ENCODE measurements at regions not wholly inside any gene's neighbourhood (a gene's known extent, or its start where the extent isn't known, plus 50 kb on each side); places are given as distances from the start of the nearest gene placed in this dataset.

DNA sequence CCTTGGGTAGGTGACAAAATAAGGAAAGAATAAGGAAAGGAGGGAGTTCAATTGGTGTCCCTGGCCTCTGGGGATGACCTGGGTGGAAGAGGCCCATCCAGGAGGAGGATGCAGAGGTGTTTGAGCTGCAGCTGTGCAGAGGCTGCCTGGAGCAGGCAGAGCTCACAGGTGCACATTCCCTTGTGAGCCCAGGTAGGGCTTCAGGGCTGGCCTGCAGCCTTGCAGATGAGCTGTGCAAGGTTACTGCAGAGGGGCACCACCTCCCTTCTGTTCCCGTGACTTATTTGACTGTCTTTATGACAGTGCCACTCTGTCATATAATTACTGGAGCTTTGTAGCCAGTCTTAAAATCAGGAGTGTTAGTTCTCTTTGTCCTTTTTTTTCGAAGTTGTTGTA lies 263.2 kb upstream of the HS6ST1 start:
- Mint-ChIP-seq H3K4me3 (ENCODE audit: unreplicated experiment) (no peak overlapping the region), H3K9me3 (ENCODE audit: unreplicated experiment) (no peaks in the 10 kb centered on the region), H3K4me1 (ENCODE audit: low read depth, unreplicated experiment) (no peaks in the 10 kb centered on the region), H3K27me3 (ENCODE audit: insufficient read depth, unreplicated experiment) (peaks cover 2% of the 10 kb centered on the region), H3K27ac (ENCODE audit: unreplicated experiment) (no peak overlapping the region), H3K36me3 (ENCODE audit: insufficient read depth, unreplicated experiment) (peaks cover 5% of the 10 kb centered on the region)
- CTCF ChIA-PET, result no interaction called here
- Histone ChIP-seq H3K4me1 (peaks cover 12% of the 10 kb centered on the region), H3K4me3 (ENCODE audit: low read depth, low read length) (no peak overlapping the region), H3K36me3 (ENCODE audit: control insufficient read depth, insufficient read depth, low read length) (no peaks in the 10 kb centered on the region), H3K9me3 (no peaks in the 10 kb centered on the region), H3K27me3 (replicated peaks; ENCODE audit: control insufficient read depth, insufficient read depth, low read length) (no peaks in the 10 kb centered on the region)
- intact Hi-C loops (cut with micrococcal nuclease; ENCODE audit: unreplicated experiment), result no loop called here
- no peak for DNase-seq
- POLR2A ChIA-PET, result interaction anchor here (0.6 kb wide), 1 partner anchor 115 kb away, joined by 3 read pairs; no protein-coding TSS in a partner anchor
- TF ChIP-seq, protein P1, sequence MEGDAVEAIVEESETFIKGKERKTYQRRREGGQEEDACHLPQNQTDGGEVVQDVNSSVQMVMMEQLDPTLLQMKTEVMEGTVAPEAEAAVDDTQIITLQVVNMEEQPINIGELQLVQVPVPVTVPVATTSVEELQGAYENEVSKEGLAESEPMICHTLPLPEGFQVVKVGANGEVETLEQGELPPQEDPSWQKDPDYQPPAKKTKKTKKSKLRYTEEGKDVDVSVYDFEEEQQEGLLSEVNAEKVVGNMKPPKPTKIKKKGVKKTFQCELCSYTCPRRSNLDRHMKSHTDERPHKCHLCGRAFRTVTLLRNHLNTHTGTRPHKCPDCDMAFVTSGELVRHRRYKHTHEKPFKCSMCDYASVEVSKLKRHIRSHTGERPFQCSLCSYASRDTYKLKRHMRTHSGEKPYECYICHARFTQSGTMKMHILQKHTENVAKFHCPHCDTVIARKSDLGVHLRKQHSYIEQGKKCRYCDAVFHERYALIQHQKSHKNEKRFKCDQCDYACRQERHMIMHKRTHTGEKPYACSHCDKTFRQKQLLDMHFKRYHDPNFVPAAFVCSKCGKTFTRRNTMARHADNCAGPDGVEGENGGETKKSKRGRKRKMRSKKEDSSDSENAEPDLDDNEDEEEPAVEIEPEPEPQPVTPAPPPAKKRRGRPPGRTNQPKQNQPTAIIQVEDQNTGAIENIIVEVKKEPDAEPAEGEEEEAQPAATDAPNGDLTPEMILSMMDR (IDR thresholded peaks at IDR 0.05; ENCODE audit: insufficient read depth in 1 of 2, low read depth in 1 of 2, low read length in 1 of 2, severe bottlenecking in 1 of 2, unreplicated experiment in 1 of 2), result no peak
- BruUV-seq (replicated peaks), result no TSS peak

DNA sequence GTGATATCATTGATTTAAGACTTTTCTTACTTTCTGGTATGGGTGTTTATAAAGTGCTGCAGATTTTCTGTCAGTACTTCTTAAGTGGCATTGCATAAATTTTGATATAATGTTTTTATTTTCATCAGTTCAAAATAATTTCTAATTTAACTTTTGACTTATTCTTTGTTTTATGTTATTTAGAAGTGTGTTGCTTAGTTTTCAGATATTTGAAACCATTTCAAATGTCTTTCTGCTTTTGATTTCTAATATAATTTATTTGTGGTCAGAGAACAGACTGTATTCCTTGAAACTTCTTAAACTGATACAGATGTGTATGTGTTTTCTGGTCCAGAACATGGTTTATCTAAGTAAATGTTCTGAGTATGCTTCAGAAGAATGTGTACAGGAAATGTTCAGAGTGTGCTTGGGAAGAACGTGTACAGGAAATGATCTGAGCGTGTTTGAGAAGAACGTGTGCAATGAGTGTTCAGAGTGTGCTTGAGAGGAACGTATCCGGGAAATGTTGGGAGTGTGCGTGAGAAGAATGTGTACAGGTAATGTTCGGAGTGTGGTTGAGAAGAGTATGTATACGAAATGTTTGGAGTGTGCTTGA lies 265.7 kb upstream of the HS6ST1 start:
- Mint-ChIP-seq H3K27ac (ENCODE audit: unreplicated experiment) (no peak overlapping the region), H3K4me1 (ENCODE audit: low read depth, unreplicated experiment) (no peaks in the 10 kb centered on the region), H3K4me3 (ENCODE audit: unreplicated experiment) (no peak overlapping the region), H3K9me3 (ENCODE audit: unreplicated experiment) (no peaks in the 10 kb centered on the region), H3K36me3 (ENCODE audit: insufficient read depth, unreplicated experiment) (peaks cover 5% of the 10 kb centered on the region), H3K27me3 (ENCODE audit: insufficient read depth, unreplicated experiment) (peaks cover 2% of the 10 kb centered on the region)
- Histone ChIP-seq H3K4me1 (0 out of 2 replicates have a peak, but pooled peaks cover under 1% of the 10 kb centered on the region), H3K4me3 (ENCODE audit: low read depth, low read length) (no peak overlapping the region), H3K9me3 (no peaks in the 10 kb centered on the region), H3K36me3 (ENCODE audit: control insufficient read depth, insufficient read depth, low read length) (no peaks in the 10 kb centered on the region), H3K27me3 (replicated peaks; ENCODE audit: control insufficient read depth, insufficient read depth, low read length) (no peaks in the 10 kb centered on the region)
- intact Hi-C loops (cut with micrococcal nuclease; ENCODE audit: unreplicated experiment), result no loop called here
- no TSS peak for BruUV-seq (replicated peaks)
- POLR2A ChIA-PET, result no interaction called here
- TF ChIP-seq, protein P1 (IDR thresholded peaks at IDR 0.05; ENCODE audit: insufficient read depth in 1 of 2, low read depth in 1 of 2, low read length in 1 of 2, severe bottlenecking in 1 of 2, unreplicated experiment in 1 of 2), result no peak
- DNase-seq, result no peak
- CTCF ChIA-PET, result no interaction called here

- Histone ChIP-seq H3K27me3 (replicated peaks; ENCODE audit: control insufficient read depth, insufficient read depth, low read length) (no peaks in the 10 kb centered on the region), H3K36me3 (ENCODE audit: control insufficient read depth, insufficient read depth, low read length) (no peaks in the 10 kb centered on the region), H3K9me3 (no peaks in the 10 kb centered on the region), H3K4me1 (no peaks in the 10 kb centered on the region), H3K4me3 (ENCODE audit: low read depth, low read length) (no peak overlapping the region)
- CTCF ChIA-PET, result no interaction called here
- peaks cover 5% of the 10 kb centered on the region for H3K27me3 Mint-ChIP-seq (ENCODE audit: insufficient read depth, unreplicated experiment)
- H3K36me3 Mint-ChIP-seq (ENCODE audit: insufficient read depth, unreplicated experiment), result peaks cover 5% of the 10 kb centered on the region
- no peaks in the 10 kb centered on the region for H3K9me3 Mint-ChIP-seq (ENCODE audit: unreplicated experiment)
- POLR2A ChIA-PET, result no interaction called here
- H3K4me3 Mint-ChIP-seq (ENCODE audit: unreplicated experiment), result no peak overlapping the region
- DNase-seq, result no peak
- TF ChIP-seq, protein P1 (IDR thresholded peaks at IDR 0.05; ENCODE audit: insufficient read depth in 1 of 2, low read depth in 1 of 2, low read length in 1 of 2, severe bottlenecking in 1 of 2, unreplicated experiment in 1 of 2), result no peak
- H3K27ac Mint-ChIP-seq (ENCODE audit: unreplicated experiment), result no peak overlapping the region
- H3K4me1 Mint-ChIP-seq (ENCODE audit: low read depth, unreplicated experiment), result no peaks in the 10 kb centered on the region
- BruUV-seq (replicated peaks), result no TSS peak
- intact Hi-C loops (cut with micrococcal nuclease; ENCODE audit: unreplicated experiment), result no loop called here
Measured at GRCh38 chr2:128585706-128586105, 267.0 kb upstream of the HS6ST1 start.

Data from Caco-2 (cell line).